Keratinocyte (primary cell): ENCODE measurements at regions not wholly inside any gene's neighbourhood (a gene's known extent, or its start where the extent isn't known, plus 50 kb on each side); places are given as distances from the start of the nearest gene placed in this dataset.

Experiments
- CTCF ChIP-seq, 3 experiments: IDR thresholded peaks in 1 of 3; conservative IDR thresholded peaks in 1 of 3; optimal IDR thresholded peaks in 1 of 3; 2 replicates in 2 of 3; 3 replicates in 1 of 3; pipeline versions ENCODE3 to v1.5.1; 2011; ENCODE audit warnings: low read length in 3 of 3, mild to moderate bottlenecking in 3 of 3, moderate library complexity in 2 of 3, control low read depth in 1 of 3, inconsistent platforms in 1 of 3; ENCODE audit not compliant: insufficient read depth in 2 of 3; ENCODE audit errors: extremely low read depth in 1 of 3
- EZH2 ChIP-seq: IDR thresholded peaks from one replicate; pipeline ENCODE4 v1.6.1; 2012; ENCODE audit warnings: inconsistent platforms, mild to moderate bottlenecking, low read length, moderate library complexity

GRCh38 chr1:55476445-55477015 lies 261.4 kb upstream of the USP24 start:
- TF ChIP-seq CTCF (optimal IDR thresholded peaks at IDR 0.05 in 1 of 3, IDR thresholded peaks at IDR 0.05 in 1 of 3, conservative IDR thresholded peaks at IDR 0.05 in 1 of 3; ENCODE audit: extremely low read depth in 1 of 3, insufficient read depth in 2 of 3, low read length in 3 of 3), result no peak
- no peak for TF ChIP-seq EZH2
